NCI-H2171 (cell line): ENCODE measurements at regions not wholly inside any gene's neighbourhood (a gene's known extent, or its start where the extent isn't known, plus 50 kb on each side); places are given as distances from the start of the nearest gene placed in this dataset.

Experiments used
- DNase-seq: peaks from one replicate; lab custom pipeline; 2025; lab: John Stamatoyannopoulos, UW

- no peak for DNase-seq
Measured at GRCh38 chr3:102599819-102600576, 165.2 kb downstream of the ZPLD1 start.

DNA sequence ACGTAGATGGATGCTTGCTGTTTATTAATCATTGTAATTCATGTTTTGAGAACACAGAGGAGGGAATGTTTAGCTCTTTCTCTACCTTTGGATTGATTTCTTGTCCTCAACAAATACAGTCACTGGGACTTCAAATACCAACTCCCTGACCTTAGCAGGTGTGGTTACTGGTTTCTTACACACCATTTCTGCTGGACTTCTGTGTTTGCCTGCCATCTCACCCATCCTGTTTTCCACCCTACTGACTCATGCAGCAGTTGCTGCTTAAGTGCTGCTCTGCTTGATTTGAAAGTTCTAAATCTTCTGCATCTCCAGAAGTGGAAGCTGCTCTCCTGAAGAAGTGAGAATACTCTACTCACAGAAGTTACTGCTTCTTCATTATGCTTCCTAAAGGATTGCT lies 170.3 kb downstream of the ZPLD1 start:
- DNase-seq = no peak

DNA sequence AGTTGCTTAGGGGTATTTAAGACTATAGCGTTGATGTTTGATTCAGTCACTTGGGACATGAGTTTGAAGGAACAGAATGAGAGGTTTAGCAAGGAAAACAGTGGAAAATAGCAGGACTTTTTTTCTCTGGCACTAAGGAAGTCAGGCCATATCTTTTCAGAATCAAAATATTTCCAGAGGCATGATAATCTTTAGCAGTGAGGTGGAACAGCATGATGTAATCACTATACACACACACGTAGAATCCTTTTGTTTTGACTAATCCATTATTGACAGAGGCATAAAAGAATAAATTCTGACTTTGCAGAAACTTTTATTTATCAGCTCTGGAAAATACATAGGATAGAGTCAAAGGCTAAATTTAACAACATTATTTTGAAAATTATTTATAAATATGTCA lies 174.1 kb downstream of the ZPLD1 start:
- DNase-seq = no peak

GRCh38 chr3:102614021-102614569 lies 179.3 kb downstream of the ZPLD1 start:
- DNase-seq = no peak

DNA sequence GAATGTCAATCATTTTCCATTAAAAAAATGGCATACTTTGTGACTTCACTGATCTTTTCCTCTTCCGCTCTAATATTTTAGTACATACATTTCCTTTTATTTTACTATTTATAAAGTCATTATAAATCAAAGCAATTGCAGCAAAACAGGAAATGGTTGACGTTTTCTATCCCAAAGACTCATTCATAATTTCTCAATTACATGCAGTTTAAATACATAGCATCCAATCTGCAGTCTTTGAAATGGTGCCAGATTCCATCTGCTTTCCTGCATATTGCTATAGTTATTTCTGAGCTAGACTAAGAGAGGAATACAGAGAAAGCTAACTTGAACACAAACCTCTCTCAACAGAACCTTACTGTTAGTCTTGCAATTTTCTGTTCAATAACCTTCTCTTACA lies 179.8 kb downstream of the ZPLD1 start:
- DNase-seq = no peak

- no peak for DNase-seq
Measured at GRCh38 chr3:102617381-102617780, 182.6 kb downstream of the ZPLD1 start.

GRCh38 chr3:102619361-102619760 lies 184.5 kb downstream of the ZPLD1 start:
- DNase-seq = no peak

GRCh38 chr3:102629943-102630342 lies 195.1 kb downstream of the ZPLD1 start:
- no peak for DNase-seq

GRCh38 chr3:102630531-102630930 lies 195.7 kb downstream of the ZPLD1 start:
- DNase-seq = no peak

GRCh38 chr3:102643546-102643945 lies 208.7 kb downstream of the ZPLD1 start:
- no peak for DNase-seq

DNA sequence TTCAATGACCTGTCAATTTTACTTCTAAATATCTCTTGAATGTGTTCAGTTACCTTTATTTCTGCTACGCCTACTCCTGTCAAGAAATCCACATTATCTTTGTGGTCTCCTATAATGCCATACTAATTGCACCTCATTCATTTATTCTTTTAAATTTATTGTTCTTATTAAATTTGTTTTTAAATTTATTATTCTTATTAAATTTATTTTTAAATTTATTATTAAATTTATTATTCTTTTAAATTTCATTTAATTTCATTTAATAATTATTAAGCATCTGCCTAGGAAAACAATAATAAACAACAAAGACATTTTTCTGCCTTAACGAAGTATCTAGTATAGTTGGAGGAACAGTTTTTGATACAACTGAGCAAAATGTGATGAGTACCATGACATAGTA lies 211.7 kb downstream of the ZPLD1 start:
- no peak for DNase-seq

- DNase-seq = no peak
Measured at GRCh38 chr3:102660653-102661052, 225.8 kb downstream of the ZPLD1 start.

GRCh38 chr3:102661707-102662497 lies 227.1 kb downstream of the ZPLD1 start:
- no peak for DNase-seq

DNA sequence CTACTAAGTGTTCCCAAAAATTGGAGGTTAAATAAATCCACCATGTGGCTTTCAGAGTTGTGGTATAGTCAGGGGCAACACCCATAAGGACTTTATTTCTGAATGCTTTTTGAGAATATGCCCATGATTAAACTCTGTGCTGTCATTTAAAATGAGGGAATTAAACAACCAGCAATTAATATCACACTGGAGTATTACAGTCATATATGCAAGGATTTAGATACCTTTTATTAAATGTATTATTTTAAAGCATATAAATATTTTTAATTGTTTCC lies 227.6 kb downstream of the ZPLD1 start:
- no peak for DNase-seq

GRCh38 chr3:102664126-102664525 lies 229.3 kb downstream of the ZPLD1 start:
- DNase-seq = no peak

DNA sequence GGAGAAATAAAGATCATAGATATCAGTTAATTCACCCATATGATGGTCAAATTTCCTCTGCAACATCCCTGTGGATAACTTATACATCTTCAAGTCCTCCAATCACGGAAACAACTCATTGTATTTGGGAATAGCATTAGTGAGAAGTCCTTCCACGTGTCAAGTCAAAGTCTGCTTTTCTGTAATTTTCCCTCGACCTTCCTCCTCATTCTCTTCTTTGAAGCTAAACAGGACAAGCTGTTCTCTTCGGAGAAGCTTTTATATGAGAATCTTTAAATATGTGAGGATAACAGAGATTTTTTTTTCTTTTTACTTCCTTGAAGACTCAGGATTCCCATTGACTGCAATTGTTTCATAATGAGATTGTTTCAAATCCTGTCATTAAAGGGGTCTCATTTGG lies 230.4 kb downstream of the ZPLD1 start:
- DNase-seq = no peak

- DNase-seq = no peak
Measured at GRCh38 chr3:102668247-102668646, 233.4 kb downstream of the ZPLD1 start.

DNA sequence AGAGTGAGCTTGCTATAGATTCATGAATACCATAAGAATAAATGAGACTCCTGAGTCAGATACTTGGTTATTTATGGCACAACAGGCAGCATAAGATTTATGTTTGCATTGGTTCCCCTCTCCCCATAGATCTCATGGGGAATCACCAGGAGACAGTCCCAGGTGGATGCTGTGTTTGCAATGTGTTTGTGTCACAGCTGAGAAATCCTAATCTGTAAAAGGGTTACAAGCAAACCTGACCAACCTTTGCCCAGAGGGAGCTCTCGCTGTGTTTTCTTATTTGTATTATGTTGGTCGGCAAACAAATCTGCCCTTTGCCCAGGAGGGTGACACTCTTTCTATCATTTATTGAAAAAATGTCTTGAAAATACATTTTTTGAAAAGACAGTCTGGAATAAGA lies 236.2 kb downstream of the ZPLD1 start:
- no peak for DNase-seq

GRCh38 chr3:102672305-102672704 lies 237.5 kb downstream of the ZPLD1 start:
- no peak for DNase-seq

DNA sequence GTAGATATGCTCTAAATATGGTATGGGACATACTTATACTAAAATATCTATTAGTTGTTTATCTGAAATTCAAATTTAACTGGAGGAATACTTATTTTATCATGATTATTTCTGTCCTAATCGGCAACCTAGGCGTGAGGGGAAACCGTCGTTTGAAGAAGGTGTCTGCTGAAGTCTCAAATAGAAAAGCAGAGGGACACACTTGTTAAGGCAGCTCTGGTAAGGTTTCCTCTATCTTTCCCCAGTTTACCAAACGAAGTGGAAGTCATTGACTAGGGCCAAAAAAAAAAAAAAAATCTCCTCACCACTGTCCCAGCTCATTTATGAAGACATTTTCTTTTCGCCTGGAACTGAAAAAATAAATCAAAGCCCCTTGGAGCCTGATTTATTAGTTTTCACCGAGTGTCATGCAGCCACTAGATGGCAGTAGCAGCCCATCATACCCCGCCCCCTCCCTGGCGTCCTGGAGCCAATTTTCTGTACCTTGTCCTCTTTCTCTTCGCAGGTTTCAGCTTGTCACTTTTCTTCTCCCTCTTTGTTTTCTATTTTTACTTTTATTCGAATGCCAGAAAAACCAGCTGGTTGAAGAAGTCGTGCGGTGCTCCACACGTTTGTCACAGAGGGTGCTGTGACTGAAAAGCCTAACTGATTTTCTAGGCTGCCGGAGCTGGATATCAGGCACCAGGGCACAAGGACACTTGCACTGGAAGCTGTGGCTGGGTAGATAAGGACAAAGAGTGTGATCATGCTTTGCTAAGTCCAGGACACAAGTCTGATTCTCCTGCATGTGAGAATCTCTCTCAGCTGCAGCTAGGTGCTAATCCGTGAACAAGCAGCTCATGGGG lies 238.7 kb downstream of the ZPLD1 start:
- DNase-seq = peak; percentile 24

DNA sequence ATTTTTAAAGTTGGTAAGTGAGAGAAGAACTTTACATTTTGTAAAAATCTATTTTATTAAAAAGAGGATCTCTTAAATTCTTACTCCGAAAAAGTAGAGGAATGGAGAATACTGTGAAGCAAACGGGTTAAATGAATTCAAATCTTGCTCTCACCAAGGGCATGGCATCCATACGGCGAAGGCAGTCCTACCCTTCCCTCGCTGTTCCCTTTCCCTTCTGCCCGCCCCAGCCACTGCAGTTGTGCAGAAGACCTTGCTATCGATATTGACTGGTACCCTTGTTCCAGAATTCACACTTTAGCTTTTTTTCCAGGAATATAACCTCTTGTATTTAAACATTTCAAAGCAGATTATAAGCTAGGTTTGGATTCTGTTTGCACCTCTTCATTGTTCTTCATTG lies 239.5 kb downstream of the ZPLD1 start:
- DNase-seq = no peak

- DNase-seq = no peak
Measured at GRCh38 chr3:102676424-102676823, 241.6 kb downstream of the ZPLD1 start.

- DNase-seq = no peak
Measured at GRCh38 chr3:102682741-102683140, 247.9 kb downstream of the ZPLD1 start.
